H4 (cell line): ENCODE measurements at regions not wholly inside any gene's neighbourhood (a gene's known extent, or its start where the extent isn't known, plus 50 kb on each side); places are given as distances from the start of the nearest gene placed in this dataset.
"Not testable (repeated sequence)": the region's sequence is repeated elsewhere in the genome, so short reads cannot be mapped to it uniquely, and the experiment has no call there.

Experiments
- DNase-seq: peaks from one replicate; pipeline ENCODE4 v3.0.0-alpha.2; 2015; ENCODE audit warnings: low spot score

DNA sequence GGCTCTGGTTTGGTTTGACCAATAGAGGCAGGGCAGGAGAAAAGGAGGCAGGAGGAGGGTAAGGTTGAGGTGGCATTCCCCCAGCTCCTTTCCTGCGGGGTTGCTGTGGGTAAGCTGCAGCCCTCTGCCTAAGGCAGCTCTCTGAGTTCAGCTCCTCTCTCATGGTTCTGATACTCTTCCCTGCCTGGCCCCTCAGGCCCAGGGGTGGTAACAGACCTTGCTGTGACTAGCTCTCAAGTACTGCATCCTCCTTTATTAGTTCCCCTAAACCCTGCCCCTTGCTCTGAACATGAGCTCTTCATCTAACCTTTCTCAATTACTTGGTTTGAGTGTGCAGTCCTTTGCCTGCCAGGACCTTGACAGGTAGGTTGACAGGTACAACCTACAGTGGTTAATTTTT lies 205.5 kb downstream of the SLC4A3 start:
- DNase-seq: no peak

DNA sequence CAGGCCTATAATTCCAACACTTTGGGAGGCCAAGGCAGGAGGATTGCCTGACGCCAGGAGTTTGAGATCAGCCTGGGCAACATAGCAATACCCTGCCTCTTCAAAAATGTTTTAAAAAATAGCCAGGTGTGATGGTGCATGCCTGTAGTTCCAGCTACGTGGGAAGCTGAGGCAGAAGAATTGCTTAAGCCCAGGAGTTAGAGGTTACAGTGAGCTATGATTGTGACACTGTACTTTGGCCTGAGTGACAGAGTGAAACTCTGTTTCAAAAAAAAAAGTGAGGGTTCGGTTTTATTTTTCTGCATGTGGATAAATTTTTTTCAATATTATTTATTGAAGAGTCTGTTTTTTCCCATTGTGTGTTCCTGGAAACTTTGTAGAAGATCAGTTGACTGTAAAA lies 208.1 kb downstream of the SLC4A3 start:
- DNase-seq: no peak

DNA sequence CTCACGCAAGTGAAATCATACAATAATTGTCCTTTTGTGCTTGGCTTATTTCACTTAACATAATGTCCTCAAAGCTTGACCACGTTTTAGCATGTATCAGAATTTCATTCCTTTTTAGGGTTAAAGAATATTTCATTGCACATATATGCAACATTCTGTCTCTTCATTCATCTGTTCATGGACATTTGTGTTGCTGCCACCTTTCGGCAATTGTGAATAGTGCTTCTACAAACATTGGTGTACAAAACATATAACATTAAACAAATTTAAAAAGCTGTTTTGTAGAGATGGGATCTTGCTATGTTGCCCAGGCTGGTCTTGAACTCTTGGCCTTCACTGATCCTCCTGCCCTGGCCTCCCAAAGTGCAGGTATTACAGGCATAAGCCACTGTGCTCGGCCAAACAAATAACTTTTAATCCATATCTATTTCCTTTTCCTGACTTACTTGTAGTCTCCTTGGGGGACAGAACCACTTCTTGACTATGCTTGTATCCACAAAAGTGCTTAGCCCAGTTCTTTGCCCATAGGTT lies 209.3 kb downstream of the SLC4A3 start:
- peak; percentile 27 for DNase-seq

DNA sequence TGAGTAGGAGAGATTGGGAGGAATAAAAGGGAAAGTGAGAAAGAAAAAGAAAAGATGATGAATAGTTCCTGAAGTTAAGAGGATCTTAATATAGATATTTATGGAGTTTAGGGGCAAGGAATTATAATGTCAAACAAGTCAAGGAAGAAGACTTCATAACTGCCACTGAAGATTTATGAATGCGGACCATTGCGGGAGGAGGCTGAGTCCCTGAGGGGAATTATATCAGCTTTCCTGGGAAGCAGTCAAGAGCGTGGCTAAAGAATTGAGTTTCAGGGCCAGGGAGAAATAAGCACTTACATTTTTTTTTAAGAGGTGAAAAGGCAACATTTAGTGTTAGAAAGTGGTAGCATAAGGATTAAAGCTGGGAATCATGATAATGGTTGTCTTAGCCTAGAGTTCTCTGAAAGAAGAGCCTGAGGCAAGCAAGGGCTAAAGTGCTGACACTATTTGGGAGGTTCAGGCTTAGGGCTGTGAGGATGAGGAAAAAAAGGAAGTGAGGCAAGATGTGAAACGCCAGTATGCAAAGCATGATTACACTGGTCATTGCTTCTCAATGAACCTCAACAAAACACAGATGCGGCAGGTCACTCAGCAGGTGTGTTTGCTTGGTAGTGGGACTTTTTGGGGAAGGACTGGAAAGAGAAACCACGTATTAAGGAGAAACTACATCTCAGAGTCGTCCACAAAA lies 217.1 kb downstream of the SLC4A3 start:
- no peak for DNase-seq

DNA sequence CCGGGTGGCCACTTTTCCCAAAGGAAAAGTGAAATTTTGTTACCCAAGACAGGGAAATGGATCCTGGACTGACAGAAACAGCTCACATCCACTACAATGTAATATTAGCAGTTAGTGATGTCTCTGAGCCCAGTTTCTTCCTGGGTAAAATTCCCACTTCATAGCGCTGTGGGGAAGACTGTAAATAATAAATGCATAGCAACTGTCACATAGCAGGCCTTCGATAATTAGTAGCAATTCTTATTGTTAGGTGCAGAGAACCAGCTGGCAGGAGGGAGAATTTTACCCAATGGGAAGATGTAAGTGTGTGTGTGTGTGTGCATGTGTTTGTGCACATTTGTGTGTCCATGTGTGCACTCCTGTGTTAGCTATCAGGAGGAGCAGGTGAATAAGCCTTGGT lies 221.5 kb downstream of the SLC4A3 start:
- DNase-seq: no peak

DNA sequence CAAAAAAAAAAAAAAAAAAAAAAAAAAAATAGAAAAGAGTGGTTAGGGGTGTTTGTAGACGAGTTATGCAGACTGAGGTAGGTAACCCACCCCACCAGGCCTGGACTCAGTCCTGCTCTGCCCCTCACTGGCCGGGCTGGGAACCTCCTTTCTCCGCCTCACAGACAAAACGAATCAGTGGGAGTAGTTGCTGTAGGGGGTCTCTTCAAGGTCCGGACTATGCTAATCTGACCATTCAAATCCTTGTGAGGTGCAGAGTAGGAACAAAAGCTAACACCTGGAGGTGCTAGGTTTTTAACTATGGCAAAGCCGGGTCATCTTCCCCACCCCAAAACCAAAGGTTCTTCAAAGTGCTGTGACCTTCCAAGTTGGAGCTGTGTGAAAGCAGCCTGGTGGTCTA lies 223.7 kb downstream of the SLC4A3 start:
- DNase-seq: no peak

DNA sequence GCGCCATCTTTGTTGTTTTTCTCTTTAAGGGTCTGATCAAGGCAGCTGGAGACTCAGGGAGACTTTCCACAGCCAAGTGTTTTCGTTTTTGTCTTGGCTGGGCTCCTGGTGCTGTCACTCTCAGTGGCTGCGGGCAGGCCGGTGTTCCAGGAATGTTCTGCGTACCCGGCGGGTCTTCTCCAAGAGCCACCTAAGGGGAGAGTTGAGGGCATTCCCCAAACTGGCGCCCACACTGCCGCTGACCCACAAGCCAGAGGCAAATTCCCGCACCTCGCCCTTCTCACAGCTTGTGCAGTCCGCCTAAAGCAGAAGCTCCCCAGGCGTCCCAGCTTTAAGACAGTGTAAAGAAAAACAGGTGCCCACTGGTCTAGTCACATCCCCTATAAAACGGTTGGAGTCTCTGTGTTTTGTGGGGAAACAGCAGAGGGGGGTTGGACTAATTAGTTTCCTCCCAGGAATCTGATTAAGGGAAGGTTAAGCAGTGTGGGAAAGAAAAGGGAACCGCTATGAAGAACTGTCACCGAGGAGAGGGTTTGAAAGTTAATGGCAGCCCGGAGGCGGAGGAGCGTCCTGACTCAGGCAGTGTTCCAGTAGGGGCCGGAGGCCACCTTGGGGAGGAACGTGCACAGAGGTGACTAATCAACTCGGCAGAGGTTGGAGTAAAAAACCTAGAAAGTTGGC lies 224.5 kb downstream of the SLC4A3 start:
- DNase-seq: peak; percentile 43

DNA sequence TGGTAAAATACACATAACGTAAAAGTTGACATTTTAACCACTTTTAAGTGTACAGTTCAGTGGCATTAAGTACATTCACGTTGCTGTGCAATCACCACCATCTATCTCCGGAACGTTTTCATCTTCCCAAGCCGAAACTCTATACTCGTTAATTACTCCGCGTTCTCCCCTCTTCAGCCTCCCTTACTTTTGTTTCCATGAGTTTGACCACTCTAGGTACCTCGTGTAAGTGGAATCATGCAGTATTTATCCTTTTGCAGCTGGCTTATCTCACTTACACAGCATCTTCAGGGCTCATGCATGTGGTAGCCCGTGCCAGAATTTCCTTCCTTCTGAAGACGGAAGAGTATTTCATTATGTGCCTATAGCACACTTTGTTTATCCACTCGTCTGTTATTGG lies 225.2 kb downstream of the SLC4A3 start:
- no peak for DNase-seq

DNA sequence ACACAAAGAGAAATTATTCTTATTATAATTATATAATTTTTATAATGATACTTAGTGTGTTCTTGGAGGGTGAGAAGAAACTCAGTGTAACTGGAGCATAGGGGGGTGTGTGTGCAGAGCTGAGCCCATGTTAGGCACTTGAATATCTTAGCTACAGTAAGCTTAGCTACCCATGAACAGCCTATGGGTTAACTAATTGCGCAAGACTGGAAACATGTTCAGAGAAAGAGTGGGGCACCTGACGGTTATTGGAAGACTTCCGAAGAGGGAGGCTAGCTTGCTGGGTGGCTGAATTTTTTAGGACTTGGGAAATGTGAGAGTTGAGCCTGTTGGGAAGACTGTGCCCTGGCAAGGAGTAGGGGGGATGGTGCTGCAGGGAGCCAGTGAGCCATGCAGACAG lies 229.2 kb downstream of the SLC4A3 start:
- no peak for DNase-seq

DNA sequence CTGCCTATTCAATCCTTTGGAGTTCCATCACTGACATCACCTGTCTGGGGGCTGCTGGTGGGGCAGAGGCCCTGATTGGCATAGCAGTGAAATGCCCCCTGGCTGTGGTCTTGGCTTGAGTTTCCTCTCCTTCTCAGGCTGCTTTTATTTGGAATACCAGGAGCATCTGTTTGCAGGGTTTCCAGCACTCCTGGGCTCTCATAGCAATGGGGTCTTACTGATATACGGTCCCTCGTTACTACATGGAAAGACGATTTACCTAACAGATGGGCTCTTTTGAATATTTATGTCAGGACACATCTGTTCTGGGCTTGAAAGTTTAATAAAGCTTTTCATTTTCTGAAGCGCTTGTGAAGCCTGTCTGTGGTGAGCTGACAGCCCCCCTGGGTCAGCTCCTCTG lies 230.3 kb downstream of the SLC4A3 start:
- DNase-seq: no peak

DNA sequence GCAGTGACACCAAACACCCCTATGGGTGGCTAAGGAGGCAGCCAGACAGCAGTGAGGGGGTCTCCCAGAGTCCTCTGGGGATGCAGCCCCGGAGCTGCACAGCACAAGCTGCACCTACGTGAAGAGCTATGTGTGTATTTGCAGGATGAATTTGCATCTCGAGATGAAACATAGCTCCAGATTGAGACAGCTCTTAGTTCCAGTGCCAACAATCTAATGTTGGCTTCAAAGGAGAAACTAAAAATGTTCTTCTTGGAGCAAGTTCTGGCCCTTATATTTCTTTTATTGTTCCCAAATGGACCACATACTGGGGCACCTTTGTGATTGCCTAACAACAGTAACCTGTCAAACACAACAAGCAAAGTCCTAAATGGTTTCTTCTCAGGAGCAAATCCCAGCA lies 233.9 kb downstream of the SLC4A3 start:
- no peak for DNase-seq

DNA sequence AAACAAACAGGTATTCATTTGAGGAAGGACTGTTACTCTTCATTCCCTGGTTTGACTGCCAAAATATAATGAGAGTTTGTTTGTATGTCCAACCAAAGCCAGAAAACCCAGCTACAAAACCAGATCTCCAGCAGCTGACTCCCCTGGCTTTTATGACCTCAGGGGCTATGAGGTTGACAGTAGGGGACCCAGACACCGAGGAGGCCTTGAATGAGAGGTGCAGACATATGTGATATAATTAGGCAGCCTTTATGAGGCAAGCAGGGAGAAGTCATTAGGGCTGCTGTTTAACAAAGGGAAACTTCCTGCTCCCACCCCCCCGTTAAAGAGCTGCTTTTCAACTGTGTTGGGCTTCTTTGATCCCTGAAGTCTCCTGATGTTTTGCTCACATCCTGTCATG lies 236.7 kb downstream of the SLC4A3 start:
- no peak for DNase-seq

DNA sequence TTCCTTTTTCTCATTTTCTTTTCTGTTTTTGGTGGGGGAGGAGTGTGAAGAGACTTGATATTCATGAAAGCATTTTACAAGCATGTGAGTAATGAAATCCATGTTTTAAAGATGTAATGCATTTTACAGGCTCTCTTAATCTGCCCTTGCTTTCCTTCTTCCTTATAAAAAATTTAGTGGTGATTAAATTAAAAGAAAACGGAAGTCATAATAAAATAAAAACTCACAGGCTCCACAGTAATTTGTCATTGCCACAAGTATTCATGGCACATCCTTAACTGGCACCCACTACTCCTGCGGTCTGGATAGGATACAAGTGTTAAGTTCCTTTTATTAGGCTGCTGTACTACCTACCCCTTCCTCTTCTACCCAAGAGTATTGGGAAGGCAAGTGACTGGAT lies 241.2 kb downstream of the SLC4A3 start:
- no peak for DNase-seq

DNA sequence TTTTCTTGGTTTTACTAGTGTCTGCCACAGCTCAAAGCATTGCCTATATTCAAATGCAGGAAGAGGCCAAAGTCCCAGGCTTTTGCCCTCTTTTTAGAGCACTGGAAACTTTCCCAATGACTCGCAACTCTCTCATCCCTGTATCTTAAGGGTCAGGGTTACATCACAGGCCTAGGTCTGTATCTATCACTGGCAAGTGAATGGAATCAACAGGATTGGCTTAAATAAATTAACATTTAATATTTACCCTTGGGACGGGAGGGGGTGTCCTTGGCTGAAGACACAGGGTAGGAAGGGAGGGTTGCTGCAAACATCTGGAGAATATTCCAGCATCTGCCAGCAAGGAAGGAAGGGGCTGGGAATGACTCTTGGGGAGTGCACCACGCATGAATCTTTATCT lies 242.6 kb downstream of the SLC4A3 start:
- no peak for DNase-seq

DNA sequence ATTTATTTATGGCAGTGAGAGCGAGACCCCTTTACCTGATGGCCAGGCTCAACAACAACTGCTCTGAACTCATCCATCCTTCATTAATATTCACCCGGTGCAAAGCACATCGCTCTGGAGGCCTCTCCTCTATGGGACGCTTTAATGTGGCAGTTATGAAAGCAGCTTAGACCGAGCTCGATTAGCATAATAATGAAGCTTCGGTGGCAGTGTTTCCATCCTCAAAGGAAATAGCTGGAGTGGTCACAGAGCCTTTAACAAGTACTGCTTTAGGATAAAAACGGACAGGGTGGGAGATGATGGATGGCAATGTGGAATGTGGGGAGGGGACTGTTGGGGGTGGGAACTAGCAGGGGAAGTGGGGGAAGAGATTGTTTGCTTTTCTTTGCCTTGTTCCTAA lies 243.9 kb downstream of the SLC4A3 start:
- no peak for DNase-seq

DNA sequence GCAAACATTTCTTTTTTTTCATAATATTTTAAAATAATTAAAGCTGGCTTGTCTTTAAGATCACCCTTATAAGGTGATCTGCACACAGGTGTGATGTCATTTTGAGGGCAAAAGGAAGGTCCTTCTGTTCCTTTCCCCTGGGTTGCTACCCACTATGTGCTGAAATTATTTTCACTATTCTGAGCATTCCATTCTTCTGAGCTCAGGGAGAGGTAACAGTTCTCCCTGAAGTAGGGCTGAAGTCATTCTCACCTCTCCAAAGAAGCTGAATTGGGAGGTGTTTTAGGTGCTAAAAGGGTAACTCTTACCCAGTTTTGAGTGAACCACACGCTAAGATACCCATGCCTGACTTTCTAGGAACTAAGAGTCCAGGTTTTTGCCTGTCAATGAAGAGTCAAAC lies 247.6 kb downstream of the SLC4A3 start:
- no peak for DNase-seq

DNA sequence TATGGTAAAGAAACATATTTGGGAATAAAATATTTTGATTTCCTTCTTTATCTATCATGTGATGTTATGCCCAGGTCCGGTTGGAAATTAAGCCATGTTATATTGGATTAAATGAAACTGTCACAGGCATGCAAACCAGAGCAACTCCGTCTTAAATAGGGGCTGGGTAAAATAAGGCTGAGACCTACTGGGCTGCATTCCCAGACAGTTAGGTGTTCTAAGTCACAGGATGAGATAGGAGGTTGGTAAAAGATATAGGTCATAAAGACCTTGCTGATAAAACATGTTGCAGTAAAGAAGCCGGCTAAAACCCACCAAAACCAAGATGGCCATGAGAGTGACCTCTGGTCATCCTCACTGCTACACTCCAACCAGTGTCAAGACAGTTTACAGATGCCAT lies 248.6 kb downstream of the SLC4A3 start:
- not testable (repeated sequence) for DNase-seq

DNA sequence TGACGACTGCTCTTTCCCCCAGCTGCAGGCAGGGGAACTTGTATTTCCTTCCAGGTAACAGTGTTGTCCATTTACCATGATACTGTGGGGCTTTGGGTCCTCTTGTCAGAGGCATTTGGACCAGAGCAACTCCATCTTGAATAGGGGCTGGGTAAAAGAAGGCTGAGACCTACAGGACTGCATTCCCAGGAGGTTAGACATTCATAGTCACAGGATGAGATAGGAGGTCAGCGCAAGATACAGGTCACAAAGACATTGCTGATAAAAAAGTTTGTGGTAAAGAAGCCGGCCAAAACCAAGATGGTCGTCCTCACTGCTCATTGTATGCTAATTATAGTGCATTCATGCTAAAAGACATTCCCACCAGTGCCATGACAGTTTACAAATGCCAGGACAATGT lies 249.5 kb downstream of the SLC4A3 start:
- no peak for DNase-seq

DNA sequence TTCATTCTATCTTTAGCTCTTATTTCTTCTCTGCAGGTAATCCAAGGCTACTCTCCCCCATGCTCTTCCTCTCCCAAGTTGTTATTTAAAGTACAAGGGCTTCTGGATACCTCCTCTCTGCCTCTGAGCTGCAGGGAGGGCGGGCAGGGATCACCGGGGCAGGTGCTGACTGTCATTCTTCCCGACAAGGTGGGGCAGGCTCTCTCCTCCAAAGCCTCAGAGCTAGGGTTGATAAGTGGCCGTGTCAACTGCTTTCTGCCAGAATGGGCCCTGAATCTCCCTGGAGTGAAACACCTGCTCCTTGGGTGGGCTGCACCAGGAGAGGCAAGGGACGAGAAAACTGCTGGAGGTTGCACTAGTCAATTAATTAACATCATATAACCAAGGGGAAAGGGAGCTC lies 250.3 kb downstream of the SLC4A3 start:
- DNase-seq: no peak

DNA sequence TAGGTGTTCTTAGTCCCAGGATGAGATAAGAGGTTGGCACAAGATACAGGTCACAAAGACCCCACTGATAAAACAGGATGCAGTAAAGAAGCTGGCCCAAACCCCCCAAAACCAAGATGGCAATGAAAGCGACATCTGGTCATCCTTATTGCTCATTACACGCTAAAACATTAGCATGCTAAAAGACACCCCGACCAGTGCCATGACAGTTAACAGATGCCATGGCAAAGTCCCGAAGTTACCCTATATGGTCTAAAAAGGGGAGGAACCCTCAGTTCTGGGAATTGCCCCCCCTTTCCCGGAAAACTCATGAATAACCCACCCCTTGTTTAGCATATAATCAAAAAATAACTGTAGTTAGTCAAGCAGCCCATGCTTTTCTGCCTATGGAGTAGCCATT lies 251.1 kb downstream of the SLC4A3 start:
- DNase-seq: no peak

DNA sequence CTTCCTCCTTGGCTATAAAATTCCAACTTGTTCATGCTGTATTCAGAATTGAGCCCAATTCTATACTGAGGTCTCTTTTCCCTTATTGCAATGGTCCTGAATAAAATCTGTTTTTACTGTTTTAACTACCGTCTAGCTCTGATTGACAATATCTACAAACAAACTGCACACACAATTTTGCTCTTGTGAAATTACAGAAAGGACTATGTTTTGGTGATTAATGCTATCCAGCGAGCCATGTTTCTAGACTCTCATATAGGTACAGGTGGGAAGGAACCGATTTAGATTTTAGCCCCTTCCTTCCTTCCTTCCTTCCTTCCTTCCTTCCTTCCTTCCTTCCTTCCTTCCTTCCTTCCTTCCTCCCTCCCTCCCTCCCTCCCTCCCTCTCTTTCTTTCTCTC lies 254.4 kb downstream of the SLC4A3 start:
- DNase-seq: no peak

DNA sequence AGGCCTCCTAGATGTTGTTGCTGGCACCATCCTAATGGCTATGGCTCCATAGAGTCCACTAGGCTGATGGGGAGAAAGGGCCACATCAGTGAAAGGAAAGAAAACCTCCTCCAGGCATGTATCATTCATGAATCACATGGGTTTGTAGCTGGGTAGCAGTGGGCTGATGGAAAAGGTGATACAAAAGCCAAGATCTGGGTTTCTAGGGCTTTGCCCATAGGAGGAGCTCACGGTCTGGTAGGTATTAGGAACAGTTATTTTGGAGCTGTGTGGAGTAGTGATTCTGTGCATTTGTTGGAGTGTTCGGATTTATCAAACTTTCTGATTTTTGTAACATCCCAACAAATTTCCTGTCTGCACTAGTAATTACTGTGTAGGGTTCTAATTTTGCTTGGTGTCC lies 259.2 kb downstream of the SLC4A3 start:
- DNase-seq: peak; percentile 29

DNA sequence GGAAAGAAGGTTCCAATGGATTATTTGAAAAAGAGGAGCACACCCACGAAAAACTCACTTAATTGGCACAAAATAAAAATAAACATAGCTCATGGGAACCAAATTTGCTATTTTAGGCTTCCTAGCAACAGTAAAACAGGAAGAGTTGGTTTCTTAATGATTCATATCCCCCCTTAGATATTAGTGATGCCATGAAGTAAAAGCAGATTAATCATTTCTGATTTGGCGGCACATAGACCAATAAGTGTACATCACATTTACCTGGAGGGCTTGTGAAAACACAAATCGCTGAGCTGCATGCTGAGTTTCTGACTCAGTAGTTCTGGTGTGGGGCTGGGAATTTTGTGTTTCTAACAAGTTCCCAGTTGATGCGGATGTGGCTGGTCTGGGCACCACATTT lies 260.4 kb downstream of the SLC4A3 start:
- no peak for DNase-seq

DNA sequence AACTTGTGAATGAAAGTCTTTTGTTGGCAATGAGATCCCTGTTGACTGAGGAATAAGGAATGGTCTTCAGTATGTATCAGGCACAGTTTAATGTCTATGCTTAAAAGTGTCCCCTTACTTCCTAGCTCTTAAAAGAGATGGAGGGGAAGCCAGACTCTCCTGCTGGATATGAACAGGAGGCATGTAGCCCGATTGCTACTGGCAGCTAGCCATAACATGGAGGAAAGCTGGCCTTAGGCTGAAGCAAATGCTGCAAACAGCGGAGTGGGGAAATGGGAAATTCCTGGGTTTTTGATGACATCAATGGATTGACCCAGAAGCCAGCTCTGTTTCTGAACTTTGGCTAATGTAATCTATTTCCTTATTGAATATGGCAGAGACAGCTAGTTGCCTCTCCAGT lies 266.1 kb downstream of the SLC4A3 start:
- DNase-seq: no peak
